ENCODE measurements at regions not wholly inside any gene's neighbourhood (a gene's known extent, or its start where the extent isn't known, plus 50 kb on each side); places are given as distances from the start of the nearest gene placed in this dataset.
"Not testable (repeated sequence)": the region's sequence is repeated elsewhere in the genome, so short reads cannot be mapped to it uniquely, and the experiment has no call there.

- no peak for DNase-seq (ENCODE audit: low read depth)
- TF ChIP-seq CTCF (IDR thresholded peaks at IDR 0.05; ENCODE audit: low read length, missing control alignments): no peak
- H3K4me3 ChIP-seq (replicated peaks; ENCODE audit: low read depth, low read length): no peak overlapping the region
Observed at GRCh38 chr2:4107179-4107578, 403.8 kb downstream of the DCDC2C start.

GRCh38 chr2:4110273-4110672 lies 406.9 kb downstream of the DCDC2C start:
- no peak for DNase-seq (ENCODE audit: low read depth)
- H3K4me3 ChIP-seq (replicated peaks; ENCODE audit: low read depth, low read length): no peak overlapping the region
- no peak for TF ChIP-seq CTCF (IDR thresholded peaks at IDR 0.05; ENCODE audit: low read length, missing control alignments)

- DNase-seq (ENCODE audit: low read depth); H3K4me3 ChIP-seq (replicated peaks; ENCODE audit: low read depth, low read length): not testable (repeated sequence)
Observed at GRCh38 chr2:4115435-4115834, 412.1 kb downstream of the DCDC2C start.

- no peak for DNase-seq (ENCODE audit: low read depth)
- TF ChIP-seq CTCF (IDR thresholded peaks at IDR 0.05; ENCODE audit: low read length, missing control alignments): no peak
- H3K4me3 ChIP-seq (replicated peaks; ENCODE audit: low read depth, low read length): no peak overlapping the region
Observed at GRCh38 chr2:4122726-4123125, 419.4 kb downstream of the DCDC2C start.

- no peak for TF ChIP-seq CTCF (IDR thresholded peaks at IDR 0.05; ENCODE audit: low read length, missing control alignments)
- DNase-seq (ENCODE audit: low read depth): no peak
- no peak overlapping the region for H3K4me3 ChIP-seq (replicated peaks; ENCODE audit: low read depth, low read length)
Observed at GRCh38 chr2:4130651-4131050, 427.3 kb downstream of the DCDC2C start.

GRCh38 chr2:4134551-4135550 lies 431.5 kb downstream of the DCDC2C start:
- no peak for DNase-seq (ENCODE audit: low read depth)
- no peak for TF ChIP-seq CTCF (IDR thresholded peaks at IDR 0.05; ENCODE audit: low read length, missing control alignments)
- H3K4me3 ChIP-seq (replicated peaks; ENCODE audit: low read depth, low read length): no peak overlapping the region

- no peak for DNase-seq (ENCODE audit: low read depth)
- TF ChIP-seq CTCF (IDR thresholded peaks at IDR 0.05; ENCODE audit: low read length, missing control alignments): no peak
- no peak overlapping the region for H3K4me3 ChIP-seq (replicated peaks; ENCODE audit: low read depth, low read length)
Observed at GRCh38 chr2:4135765-4136164, 432.4 kb downstream of the DCDC2C start.

All from fibroblast of pulmonary artery (primary cell).